Fibroblast of lung (primary cell): ENCODE measurements at regions not wholly inside any gene's neighbourhood (a gene's known extent, or its start where the extent isn't known, plus 50 kb on each side); places are given as distances from the start of the nearest gene placed in this dataset.

ENCODE experiments used
- EZH2 ChIP-seq: IDR thresholded peaks from 2 replicates; pipeline ENCODE4 v1.5.1; 2012; ENCODE audit warnings: low read length, control low read depth, mild to moderate bottlenecking; ENCODE audit errors: missing control alignments
- TF ChIP-seq, protein P1 (sequence below), 2 donors: IDR thresholded peaks in 1 of 2; conservative IDR thresholded peaks in 1 of 2; 1 replicate in 1 of 2; 2 replicates in 1 of 2; pipeline ENCODE4 v1.5.1; 2011 to 2012; ENCODE audit warnings: low read length in 2 of 2, control low read depth in 1 of 2, inconsistent platforms in 1 of 2, low read depth in 1 of 2, mild to moderate bottlenecking in 1 of 2

DNA sequence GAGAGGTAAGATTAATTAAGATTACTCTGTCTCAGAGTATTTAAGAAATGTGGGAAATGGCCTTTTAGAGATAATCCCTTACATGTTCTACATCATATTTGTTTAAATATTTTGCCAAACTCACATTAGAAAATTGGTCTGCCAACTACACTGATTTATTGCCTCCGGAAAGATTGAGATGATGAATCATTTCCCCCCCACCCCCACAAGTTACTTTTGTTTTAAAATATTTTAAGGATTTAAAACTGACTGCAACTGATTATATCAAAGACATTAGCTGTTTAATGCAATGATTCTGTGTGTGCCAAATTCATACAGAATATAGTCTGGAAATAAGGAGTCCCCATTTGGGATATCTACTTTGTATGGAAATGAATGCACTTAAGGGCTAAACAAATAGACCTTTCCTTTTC, 674.4 kb downstream of the PRR16 start:
- TF ChIP-seq, protein P1, sequence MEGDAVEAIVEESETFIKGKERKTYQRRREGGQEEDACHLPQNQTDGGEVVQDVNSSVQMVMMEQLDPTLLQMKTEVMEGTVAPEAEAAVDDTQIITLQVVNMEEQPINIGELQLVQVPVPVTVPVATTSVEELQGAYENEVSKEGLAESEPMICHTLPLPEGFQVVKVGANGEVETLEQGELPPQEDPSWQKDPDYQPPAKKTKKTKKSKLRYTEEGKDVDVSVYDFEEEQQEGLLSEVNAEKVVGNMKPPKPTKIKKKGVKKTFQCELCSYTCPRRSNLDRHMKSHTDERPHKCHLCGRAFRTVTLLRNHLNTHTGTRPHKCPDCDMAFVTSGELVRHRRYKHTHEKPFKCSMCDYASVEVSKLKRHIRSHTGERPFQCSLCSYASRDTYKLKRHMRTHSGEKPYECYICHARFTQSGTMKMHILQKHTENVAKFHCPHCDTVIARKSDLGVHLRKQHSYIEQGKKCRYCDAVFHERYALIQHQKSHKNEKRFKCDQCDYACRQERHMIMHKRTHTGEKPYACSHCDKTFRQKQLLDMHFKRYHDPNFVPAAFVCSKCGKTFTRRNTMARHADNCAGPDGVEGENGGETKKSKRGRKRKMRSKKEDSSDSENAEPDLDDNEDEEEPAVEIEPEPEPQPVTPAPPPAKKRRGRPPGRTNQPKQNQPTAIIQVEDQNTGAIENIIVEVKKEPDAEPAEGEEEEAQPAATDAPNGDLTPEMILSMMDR (conservative IDR thresholded peaks at IDR 0.05 in 1 of 2, IDR thresholded peaks at IDR 0.05 in 1 of 2; ENCODE audit: low read depth in 1 of 2, low read length in 2 of 2): no peak
- no peak for TF ChIP-seq EZH2
